ENCODE measurements at regions not wholly inside any gene's neighbourhood (a gene's known extent, or its start where the extent isn't known, plus 50 kb on each side); places are given as distances from the start of the nearest gene placed in this dataset.

DNA sequence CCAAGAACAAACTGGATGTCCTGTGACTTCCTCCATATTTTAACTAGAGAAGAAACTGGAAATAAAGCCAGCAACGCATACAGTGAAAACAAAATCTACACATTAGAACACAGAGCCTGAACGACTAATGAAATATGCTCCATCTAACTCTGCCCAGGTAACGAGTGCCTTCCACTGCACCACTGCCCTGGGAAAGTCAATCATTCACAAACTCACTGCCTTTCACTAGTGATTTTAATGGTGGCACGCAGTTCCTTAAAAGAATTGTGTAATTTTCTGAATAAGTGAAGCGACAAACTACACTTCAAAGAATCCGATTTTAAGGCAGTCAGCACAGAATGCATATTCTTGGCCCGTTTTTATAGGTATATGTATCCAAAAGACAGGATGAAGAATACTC lies 416.0 kb downstream of the SHQ1 start:
- TF ChIP-seq POLR2A (IDR thresholded peaks at IDR 0.05): no peak
- TF ChIP-seq, protein P1, sequence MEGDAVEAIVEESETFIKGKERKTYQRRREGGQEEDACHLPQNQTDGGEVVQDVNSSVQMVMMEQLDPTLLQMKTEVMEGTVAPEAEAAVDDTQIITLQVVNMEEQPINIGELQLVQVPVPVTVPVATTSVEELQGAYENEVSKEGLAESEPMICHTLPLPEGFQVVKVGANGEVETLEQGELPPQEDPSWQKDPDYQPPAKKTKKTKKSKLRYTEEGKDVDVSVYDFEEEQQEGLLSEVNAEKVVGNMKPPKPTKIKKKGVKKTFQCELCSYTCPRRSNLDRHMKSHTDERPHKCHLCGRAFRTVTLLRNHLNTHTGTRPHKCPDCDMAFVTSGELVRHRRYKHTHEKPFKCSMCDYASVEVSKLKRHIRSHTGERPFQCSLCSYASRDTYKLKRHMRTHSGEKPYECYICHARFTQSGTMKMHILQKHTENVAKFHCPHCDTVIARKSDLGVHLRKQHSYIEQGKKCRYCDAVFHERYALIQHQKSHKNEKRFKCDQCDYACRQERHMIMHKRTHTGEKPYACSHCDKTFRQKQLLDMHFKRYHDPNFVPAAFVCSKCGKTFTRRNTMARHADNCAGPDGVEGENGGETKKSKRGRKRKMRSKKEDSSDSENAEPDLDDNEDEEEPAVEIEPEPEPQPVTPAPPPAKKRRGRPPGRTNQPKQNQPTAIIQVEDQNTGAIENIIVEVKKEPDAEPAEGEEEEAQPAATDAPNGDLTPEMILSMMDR (IDR thresholded peaks at IDR 0.05): no peak
